Effector memory CD4-positive, alpha-beta T cell (primary cell): ENCODE measurements at regions not wholly inside any gene's neighbourhood (a gene's known extent, or its start where the extent isn't known, plus 50 kb on each side); places are given as distances from the start of the nearest gene placed in this dataset.
A peak's percentile ranks its signal among the peaks of the same experiment; 100 is the strongest.
"Not testable (repeated sequence)": the region's sequence is repeated elsewhere in the genome, so short reads cannot be mapped to it uniquely, and the experiment has no call there.

Source experiments
- DNase-seq, 3 donors: peaks; one replicate each; pipeline ENCODE4 v3.0.0-alpha.2; 2020
- H3K27ac ChIP-seq: 2 replicates; pipeline ENCODE4 v1.7.0; 2013; ENCODE audit warnings: mild to moderate bottlenecking, low read length, moderate library complexity; ENCODE audit not compliant: insufficient read depth, poor library complexity, severe bottlenecking
- H3K27me3 ChIP-seq: replicated peaks from 2 replicates; pipeline ENCODE4 v1.7.0; 2013; ENCODE audit warnings: mild to moderate bottlenecking, low read length; ENCODE audit not compliant: insufficient read depth, control insufficient read depth, poor library complexity, severe bottlenecking
- H3K36me3 ChIP-seq: 2 replicates; pipeline ENCODE4 v1.7.0; 2013; ENCODE audit warnings: mild to moderate bottlenecking, low read length, moderate library complexity; ENCODE audit not compliant: control insufficient read depth, insufficient read depth
- H3K4me1 ChIP-seq: 2 replicates; pipeline ENCODE4 v1.7.0; 2013; ENCODE audit warnings: low read length, mild to moderate bottlenecking; ENCODE audit not compliant: control insufficient read depth, insufficient read depth, poor library complexity, severe bottlenecking
- H3K4me3 ChIP-seq: 2 replicates; pipeline ENCODE4 v1.7.0; 2013; ENCODE audit warnings: low read length, low read depth, mild to moderate bottlenecking; ENCODE audit not compliant: insufficient read depth, poor library complexity, severe bottlenecking
- H3K9me3 ChIP-seq: 2 replicates; pipeline ENCODE4 v1.7.0; 2013; ENCODE audit warnings: mild to moderate bottlenecking, low read length, moderate library complexity; ENCODE audit not compliant: control insufficient read depth

DNA sequence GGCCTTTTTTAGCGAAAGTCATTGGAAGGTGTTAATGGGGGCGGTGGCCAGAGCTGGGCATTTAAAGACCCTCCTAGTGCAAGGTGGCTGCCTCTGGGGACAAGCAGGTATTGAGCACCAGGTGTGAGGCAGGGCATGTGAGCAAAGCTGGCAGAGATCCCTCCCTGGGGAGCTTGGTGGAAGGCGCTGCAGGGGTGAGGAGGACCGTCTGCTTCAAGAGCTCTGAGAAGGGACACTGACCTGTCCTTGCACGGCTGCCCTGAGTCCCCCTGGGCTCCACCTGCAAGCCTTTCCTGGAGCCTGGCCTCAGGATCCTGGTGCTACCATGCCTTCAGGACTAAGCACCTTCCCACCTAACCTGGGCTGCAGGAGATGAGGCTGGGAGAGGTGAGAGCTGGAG, 127.0 kb upstream of the CIBAR2 start:
- no peak overlapping the region for H3K27ac ChIP-seq
- H3K4me3 ChIP-seq: no peak overlapping the region
- H3K4me1 ChIP-seq: peaks cover 7% of the 10 kb centered on the region
- H3K9me3 ChIP-seq: no peaks in the 10 kb centered on the region
- no peak for DNase-seq
- peaks cover 14% of the 10 kb centered on the region for H3K27me3 ChIP-seq
- no peaks in the 10 kb centered on the region for H3K36me3 ChIP-seq

- Histone ChIP-seq H3K27ac (no peak overlapping the region), H3K9me3 (no peaks in the 10 kb centered on the region), H3K4me1 (peaks cover 7% of the 10 kb centered on the region), H3K27me3 (peaks cover 10% of the 10 kb centered on the region), H3K4me3 (no peak overlapping the region), H3K36me3 (no peaks in the 10 kb centered on the region)
- DNase-seq: no peak
Measured at GRCh38 chr16:85239871-85240270, 127.6 kb upstream of the CIBAR2 start.

GRCh38 chr16:85240982-85241924, 129.0 kb upstream of the CIBAR2 start:
- H3K4me3 ChIP-seq: no peak overlapping the region
- H3K4me1 ChIP-seq: no peaks in the 10 kb centered on the region
- no peak overlapping the region for H3K27ac ChIP-seq
- no peaks in the 10 kb centered on the region for H3K36me3 ChIP-seq
- H3K9me3 ChIP-seq: no peaks in the 10 kb centered on the region
- H3K27me3 ChIP-seq: peaks cover under 1% of the 10 kb centered on the region
- no peak for DNase-seq

DNA sequence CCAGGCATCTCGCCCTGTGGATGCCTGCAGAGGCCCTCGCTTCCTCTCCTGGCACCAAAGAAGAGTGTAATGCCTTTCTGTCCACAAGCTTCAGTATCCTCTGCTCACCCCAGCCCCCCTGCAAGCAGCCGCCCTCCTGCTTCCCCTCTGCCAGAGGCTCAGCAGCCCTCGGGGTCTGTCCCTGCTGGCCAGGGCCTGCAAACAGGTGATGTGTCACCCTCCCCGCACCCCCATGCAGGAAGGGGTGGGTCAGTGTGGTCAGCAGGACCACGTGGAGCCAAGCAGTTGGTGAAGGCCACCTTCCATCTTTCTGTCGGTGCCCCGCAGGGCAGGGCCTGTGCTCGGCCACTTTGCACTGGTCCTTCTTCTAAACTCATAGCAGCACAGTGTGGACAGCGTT, 129.9 kb upstream of the CIBAR2 start:
- no peak overlapping the region for H3K27ac ChIP-seq
- H3K4me3 ChIP-seq: no peak overlapping the region
- DNase-seq: no peak
- no peaks in the 10 kb centered on the region for H3K27me3 ChIP-seq
- H3K9me3 ChIP-seq: no peaks in the 10 kb centered on the region
- H3K4me1 ChIP-seq: no peaks in the 10 kb centered on the region
- H3K36me3 ChIP-seq: no peaks in the 10 kb centered on the region

DNA sequence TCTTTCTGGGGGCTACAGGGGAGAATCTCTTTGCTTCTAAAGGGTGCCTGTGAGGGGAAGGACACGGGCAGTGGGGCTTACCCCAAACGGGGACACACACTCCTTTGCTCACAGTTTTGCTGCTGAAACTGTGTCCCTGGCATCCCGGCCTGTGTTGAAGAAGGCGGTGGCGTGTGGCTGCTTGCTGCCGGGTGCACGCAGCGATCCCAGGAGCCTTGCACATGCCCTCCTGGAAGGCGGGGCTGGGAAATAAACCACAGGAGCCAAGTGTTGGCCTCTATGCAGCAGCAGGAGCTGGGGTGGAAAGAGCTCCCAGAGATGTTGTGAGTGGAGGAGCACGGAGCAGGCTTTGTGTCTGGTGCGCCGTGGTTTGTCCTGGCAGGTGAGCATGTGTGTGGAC, 131.0 kb upstream of the CIBAR2 start:
- H3K36me3 ChIP-seq: no peaks in the 10 kb centered on the region
- H3K4me1 ChIP-seq: no peaks in the 10 kb centered on the region
- no peak overlapping the region for H3K4me3 ChIP-seq
- H3K27me3 ChIP-seq: no peaks in the 10 kb centered on the region
- no peak overlapping the region for H3K27ac ChIP-seq
- no peak for DNase-seq
- no peaks in the 10 kb centered on the region for H3K9me3 ChIP-seq

DNA sequence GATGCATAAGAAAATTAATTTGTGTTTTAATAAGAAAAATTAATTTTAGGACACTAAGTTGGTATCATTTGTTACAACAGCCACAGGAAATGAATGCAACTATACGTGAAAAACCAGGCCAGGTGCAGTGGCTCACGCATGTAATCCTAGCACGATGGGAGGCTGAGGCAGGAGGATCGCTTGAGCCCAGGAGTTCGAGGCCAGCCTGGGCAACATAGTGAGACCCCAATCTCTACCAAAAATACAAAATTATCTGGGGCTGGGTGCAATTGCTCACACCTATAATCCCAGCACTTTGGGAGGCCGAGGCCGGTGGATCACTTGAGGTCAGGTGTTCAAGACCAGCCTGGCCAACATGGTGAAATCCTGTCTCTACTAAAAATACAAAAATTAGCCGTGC, 132.2 kb upstream of the CIBAR2 start:
- not testable (repeated sequence) for H3K4me3 ChIP-seq, H3K9me3 ChIP-seq, H3K27me3 ChIP-seq, H3K4me1 ChIP-seq, H3K36me3 ChIP-seq, H3K27ac ChIP-seq, DNase-seq

DNA sequence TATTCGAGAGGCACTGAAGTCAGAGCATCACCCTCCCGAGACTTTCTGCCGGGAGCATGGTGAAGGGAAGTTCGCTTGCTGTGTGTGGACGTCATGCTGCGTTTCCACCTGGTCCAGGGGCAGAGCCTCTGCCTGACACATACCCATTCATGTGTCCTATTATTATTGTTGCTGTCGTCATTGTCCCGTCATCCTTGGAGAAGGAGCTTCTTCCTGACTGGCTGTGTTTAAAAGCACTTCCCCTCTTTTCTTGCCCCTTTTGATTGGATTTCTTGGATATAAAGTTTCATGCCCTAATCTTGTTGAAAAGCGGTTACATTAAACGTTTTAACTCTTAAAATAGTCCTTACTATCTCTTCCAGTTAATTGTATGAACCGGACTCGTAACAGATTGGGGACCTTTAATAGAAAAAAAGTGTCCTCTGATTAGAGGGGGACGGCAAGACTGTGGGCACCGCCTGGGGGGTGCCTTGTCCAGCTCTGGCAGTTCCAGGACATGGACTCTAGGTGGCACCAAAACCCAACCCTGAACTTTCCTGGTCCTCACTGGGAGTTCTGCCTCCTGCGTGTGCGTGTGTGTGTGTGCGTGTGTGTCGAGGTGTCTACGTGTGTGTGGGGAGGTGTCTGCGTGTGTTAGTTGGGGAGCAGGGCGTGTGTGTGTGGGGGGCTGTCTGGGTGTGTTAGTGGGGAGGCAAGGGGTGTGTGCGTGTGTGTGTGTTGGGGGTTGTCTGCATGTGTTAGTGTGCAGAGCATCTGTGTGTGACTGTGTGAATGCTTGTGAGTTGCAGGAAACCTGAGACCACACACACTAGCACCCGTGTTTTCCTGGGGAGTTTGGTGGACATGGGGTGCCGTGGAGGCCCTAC, 133.3 kb upstream of the CIBAR2 start:
- DNase-seq: peak in 1 of 3 donors; percentile 5
- Histone ChIP-seq H3K9me3 (no peaks in the 10 kb centered on the region), H3K4me3 (no peak overlapping the region), H3K27ac (no peak overlapping the region), H3K27me3 (no peaks in the 10 kb centered on the region), H3K4me1 (no peaks in the 10 kb centered on the region), H3K36me3 (no peaks in the 10 kb centered on the region)

GRCh38 chr16:85246473-85246872, 134.2 kb upstream of the CIBAR2 start:
- DNase-seq: no peak
- Histone ChIP-seq H3K27ac (no peak overlapping the region), H3K9me3 (no peaks in the 10 kb centered on the region), H3K36me3 (no peaks in the 10 kb centered on the region), H3K27me3 (no peaks in the 10 kb centered on the region), H3K4me3 (no peak overlapping the region), H3K4me1 (no peaks in the 10 kb centered on the region)

DNA sequence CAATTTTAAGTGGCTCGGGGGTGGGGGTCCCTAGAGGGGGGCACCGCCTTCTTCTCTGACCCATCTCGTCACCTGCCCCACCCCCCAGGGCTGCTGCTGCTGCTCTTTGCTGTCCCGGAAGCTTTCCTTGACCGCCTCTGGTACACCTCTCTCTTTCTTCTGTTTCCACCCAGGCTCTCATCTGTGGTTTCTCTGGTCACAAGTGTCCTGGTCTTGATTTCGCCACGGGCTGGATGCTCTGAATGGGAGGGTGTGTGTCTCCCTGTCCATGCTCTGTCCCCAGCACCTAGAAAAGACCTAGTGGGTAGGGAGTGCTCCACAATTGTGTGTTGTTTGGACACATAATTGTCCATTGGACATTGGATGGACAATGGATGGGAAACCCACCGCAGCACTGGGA, 134.7 kb upstream of the CIBAR2 start:
- Histone ChIP-seq H3K27ac (no peak overlapping the region), H3K27me3 (no peaks in the 10 kb centered on the region), H3K36me3 (no peaks in the 10 kb centered on the region), H3K4me1 (no peaks in the 10 kb centered on the region), H3K9me3 (no peaks in the 10 kb centered on the region), H3K4me3 (no peak overlapping the region)
- DNase-seq: no peak

GRCh38 chr16:85248342-85248741, 136.1 kb upstream of the CIBAR2 start:
- H3K36me3 ChIP-seq: no peaks in the 10 kb centered on the region
- no peaks in the 10 kb centered on the region for H3K9me3 ChIP-seq
- H3K27me3 ChIP-seq: no peaks in the 10 kb centered on the region
- no peaks in the 10 kb centered on the region for H3K4me1 ChIP-seq
- H3K4me3 ChIP-seq: no peak overlapping the region
- H3K27ac ChIP-seq: no peak overlapping the region
- no peak for DNase-seq
